Raji (cell line): ENCODE measurements at regions not wholly inside any gene's neighbourhood (a gene's known extent, or its start where the extent isn't known, plus 50 kb on each side); places are given as distances from the start of the nearest gene placed in this dataset.

Experiments used
- POLR2A ChIP-seq: IDR thresholded peaks from 2 replicates; pipeline ENCODE4 v1.6.1; 2011; ENCODE audit warnings: low read depth, low read length, control low read depth; ENCODE audit not compliant: insufficient read depth

DNA sequence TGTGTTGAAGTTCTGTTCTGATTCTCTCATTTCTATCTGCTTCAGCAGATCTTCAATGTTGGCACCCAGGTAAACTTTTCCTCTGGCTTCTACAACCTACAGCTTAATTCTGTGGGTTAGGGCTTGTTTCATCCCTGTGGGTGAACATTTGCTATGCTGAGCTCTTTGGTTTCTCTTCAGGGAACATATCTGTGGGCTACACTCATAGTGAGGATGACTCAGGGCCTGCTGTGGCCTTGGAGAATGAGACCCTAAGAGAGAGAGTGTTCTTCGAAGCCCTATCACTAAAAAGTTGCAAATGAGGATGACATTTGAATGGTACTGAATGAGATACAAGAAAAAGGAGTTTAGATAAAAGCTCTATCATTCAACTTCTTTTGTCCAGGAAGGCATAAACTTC, 346.2 kb upstream of the CBLB start:
- no peak for TF ChIP-seq POLR2A

DNA sequence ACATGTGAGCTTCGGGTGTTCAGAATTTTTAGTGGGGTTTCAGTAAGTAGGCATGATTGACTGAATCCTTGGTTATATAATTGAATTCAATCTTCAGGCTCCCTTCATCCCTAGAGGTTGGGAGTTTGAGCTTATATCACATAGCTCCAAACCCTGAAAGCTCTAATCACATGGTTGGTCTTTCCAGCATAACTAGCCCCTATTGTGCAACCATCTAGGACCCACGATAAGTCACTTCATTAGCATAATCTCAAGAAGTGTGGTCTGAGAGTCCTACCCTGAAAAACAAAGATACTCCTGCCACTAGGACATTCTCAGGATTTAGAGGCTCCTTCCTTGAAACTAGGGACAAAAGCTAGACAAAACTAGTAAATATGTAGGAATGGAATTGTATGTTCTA, 348.9 kb upstream of the CBLB start:
- no peak for TF ChIP-seq POLR2A

GRCh38 chr3:106227068-106227467, 358.3 kb upstream of the CBLB start:
- TF ChIP-seq POLR2A, result no peak

- no peak for TF ChIP-seq POLR2A
These were observed 359.5 kb upstream of the CBLB start for GRCh38 chr3:106228271-106228670.

- TF ChIP-seq POLR2A, result no peak
These were observed 360.9 kb upstream of the CBLB start for GRCh38 chr3:106229495-106230278.

- TF ChIP-seq POLR2A, result no peak
These were observed 362.3 kb upstream of the CBLB start for GRCh38 chr3:106231086-106231485.

DNA sequence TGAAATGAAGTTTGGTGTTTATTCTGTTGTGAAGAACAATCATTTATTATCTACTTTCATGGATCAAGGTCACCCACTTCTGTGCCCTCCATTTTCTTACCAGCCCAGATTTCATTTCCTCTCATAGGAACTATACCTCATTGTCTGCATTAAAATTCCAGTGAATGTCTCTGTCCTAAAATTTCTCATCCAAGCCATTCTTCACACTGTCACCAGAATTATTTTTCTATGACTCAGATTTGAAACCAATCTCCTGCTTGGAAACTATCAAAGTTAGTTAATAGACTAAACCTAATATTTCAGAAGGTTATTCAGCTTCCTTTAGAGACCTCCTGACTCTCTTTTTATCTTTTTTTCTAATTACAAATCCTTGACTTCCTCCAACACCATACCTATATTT, 364.1 kb upstream of the CBLB start:
- no peak for TF ChIP-seq POLR2A

- TF ChIP-seq POLR2A, result no peak
These were observed 370.4 kb upstream of the CBLB start for GRCh38 chr3:106239195-106239697.

DNA sequence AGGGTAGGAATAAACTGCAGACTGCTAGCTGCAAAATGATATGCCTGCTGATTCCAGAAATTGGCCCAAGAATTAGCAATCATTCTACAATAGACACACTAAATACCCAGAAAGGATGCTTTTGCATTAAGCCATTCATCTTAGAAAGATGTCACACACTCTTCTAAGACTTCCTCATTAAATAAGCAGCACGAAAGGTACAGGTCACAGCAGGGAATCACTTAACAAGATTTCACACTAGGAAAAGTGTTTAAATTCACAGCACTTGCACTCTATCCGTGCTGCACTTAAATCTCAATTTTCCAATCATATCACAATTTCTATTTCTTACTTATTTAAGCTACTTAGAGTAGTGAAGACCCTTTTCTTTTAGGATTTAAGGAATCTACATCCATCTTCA, 372.8 kb upstream of the CBLB start:
- no peak for TF ChIP-seq POLR2A

- TF ChIP-seq POLR2A, result no peak
These were observed 374.0 kb upstream of the CBLB start for GRCh38 chr3:106242781-106243180.

GRCh38 chr3:106245400-106245799, 376.6 kb upstream of the CBLB start:
- no peak for TF ChIP-seq POLR2A

DNA sequence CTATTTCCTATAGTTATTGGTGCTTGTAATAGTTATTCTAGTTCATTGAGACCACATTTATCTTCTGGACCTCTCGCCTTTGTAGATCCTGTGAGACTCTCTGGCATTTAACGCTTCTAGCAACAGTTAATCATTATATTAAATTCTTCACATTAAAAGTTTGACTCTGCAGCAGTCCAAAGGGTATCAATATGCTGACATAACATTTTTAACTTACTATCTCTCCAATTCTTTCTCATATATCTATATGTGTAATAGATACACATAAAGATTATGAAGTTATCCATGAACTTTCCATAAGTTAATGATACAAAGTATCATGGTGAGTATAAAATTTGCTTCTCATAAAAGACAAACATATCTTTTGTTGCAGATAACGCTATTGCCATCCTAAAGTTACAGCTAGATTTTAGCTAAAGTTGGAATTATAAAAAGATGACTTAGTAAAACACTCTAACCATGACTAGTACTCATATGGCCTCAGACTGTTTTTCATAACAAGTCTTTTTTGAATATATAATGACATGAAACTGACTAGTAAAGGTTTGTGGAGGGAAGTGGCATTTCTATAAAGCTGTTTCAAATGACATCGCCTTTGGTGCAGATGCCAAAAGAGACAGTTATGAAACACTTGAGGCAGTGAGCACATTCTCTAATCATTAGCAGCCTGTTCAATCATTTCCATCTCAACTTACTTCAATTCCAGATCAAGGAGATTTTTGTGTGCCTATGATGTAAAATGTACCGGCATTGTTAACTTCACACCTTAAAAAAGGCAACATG, 379.3 kb upstream of the CBLB start:
- no peak for TF ChIP-seq POLR2A

GRCh38 chr3:106249159-106249558, 380.3 kb upstream of the CBLB start:
- TF ChIP-seq POLR2A, result no peak

- no peak for TF ChIP-seq POLR2A
These were observed 381.2 kb upstream of the CBLB start for GRCh38 chr3:106249981-106250380.

- TF ChIP-seq POLR2A, result no peak
These were observed 382.5 kb upstream of the CBLB start for GRCh38 chr3:106251160-106251892.
